ENCODE measurements at regions not wholly inside any gene's neighbourhood (a gene's known extent, or its start where the extent isn't known, plus 50 kb on each side); places are given as distances from the start of the nearest gene placed in this dataset.

DNA sequence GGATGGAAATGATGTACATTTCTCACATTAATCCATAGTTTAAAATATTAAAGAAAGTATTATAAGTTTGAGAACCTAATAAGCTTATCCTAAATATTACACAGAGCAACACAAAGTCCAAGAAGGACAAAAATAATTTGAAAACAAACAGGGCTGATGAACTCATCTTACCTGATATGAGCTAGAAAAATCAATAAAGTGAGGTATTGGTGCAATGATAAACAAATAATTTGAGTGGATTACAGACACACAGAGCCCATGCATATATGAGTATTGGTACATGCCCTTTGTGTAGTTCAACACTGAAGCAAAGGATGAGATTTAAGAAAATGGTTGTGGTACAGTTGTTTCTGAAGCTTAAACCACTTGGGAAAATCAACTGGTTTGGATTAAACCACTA, 1139.0 kb downstream of the SUCLG1 start:
- Mint-ChIP-seq H3K27me3 (no peaks in the 10 kb centered on the region), H3K27ac (no peak overlapping the region), H3K36me3 (no peaks in the 10 kb centered on the region), H3K9me3 (no peaks in the 10 kb centered on the region), H3K4me1 (ENCODE audit: unreplicated experiment) (no peaks in the 10 kb centered on the region), H3K4me3 (no peak overlapping the region)
- no peak for DNase-seq (ENCODE audit: extremely low spot score, unreplicated experiment)
- TF ChIP-seq, protein P1, sequence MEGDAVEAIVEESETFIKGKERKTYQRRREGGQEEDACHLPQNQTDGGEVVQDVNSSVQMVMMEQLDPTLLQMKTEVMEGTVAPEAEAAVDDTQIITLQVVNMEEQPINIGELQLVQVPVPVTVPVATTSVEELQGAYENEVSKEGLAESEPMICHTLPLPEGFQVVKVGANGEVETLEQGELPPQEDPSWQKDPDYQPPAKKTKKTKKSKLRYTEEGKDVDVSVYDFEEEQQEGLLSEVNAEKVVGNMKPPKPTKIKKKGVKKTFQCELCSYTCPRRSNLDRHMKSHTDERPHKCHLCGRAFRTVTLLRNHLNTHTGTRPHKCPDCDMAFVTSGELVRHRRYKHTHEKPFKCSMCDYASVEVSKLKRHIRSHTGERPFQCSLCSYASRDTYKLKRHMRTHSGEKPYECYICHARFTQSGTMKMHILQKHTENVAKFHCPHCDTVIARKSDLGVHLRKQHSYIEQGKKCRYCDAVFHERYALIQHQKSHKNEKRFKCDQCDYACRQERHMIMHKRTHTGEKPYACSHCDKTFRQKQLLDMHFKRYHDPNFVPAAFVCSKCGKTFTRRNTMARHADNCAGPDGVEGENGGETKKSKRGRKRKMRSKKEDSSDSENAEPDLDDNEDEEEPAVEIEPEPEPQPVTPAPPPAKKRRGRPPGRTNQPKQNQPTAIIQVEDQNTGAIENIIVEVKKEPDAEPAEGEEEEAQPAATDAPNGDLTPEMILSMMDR (conservative IDR thresholded peaks at IDR 0.05): no peak

DNA sequence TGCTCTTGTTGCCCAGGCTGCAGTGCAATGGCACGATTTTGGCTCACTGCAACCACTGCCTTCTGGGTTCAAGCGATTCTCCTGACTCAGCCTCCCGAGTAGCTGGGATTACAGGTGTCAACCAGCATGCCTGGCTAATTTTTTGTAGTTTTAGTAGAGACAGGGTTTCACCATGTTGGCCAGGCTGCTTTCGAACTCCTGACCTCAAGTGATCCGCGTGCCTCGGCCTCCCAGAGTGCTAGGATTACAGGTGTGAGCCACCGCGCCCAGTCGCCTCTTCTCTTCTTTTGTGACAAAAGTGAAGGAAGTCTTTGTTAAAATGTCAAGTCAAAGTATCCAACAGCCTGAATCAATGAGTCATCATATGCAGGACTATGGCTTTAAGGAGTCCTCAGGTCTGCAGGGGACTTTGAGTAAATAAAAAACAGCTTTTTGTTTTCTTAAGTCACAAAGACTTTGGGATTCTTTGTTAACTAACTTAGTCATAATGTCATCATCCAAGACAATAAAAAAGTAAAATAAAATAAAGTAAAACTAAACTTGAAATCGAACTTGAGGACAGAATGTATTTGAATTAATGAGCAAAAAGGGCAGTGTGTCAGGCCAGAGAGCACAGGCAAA, 1153.2 kb downstream of the SUCLG1 start:
- no peaks in the 10 kb centered on the region for H3K9me3 Mint-ChIP-seq
- no peak for DNase-seq (ENCODE audit: extremely low spot score, unreplicated experiment)
- H3K4me1 Mint-ChIP-seq (ENCODE audit: unreplicated experiment): no peaks in the 10 kb centered on the region
- H3K4me3 Mint-ChIP-seq: no peak overlapping the region
- TF ChIP-seq, protein P1 (conservative IDR thresholded peaks at IDR 0.05): no peak
- H3K27ac Mint-ChIP-seq: no peak overlapping the region
- no peaks in the 10 kb centered on the region for H3K27me3 Mint-ChIP-seq
- H3K36me3 Mint-ChIP-seq: no peaks in the 10 kb centered on the region

DNA sequence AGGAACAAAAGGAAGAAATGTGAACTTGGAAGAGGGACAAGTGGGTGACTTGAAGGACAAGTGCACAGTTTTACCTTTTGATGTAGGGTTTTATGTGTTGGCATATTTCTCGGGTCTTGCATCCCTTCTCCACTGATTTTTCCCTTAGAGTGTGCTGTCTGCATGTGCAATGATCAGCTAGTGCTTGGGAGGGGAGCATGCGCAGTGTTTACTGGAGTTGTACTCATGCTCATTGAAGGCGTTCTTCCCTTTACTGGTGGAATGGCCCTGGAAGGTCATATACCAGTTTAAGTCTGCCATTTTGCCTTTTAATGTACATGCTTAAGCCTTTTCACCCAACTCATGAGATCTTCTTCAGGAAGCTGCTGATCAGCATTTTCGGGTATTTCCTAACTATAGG, 1168.0 kb downstream of the SUCLG1 start:
- Mint-ChIP-seq H3K36me3 (no peaks in the 10 kb centered on the region), H3K4me3 (no peak overlapping the region), H3K27ac (no peak overlapping the region), H3K4me1 (ENCODE audit: unreplicated experiment) (peaks cover 4% of the 10 kb centered on the region), H3K9me3 (peaks cover 4% of the 10 kb centered on the region), H3K27me3 (peaks cover 3% of the 10 kb centered on the region)
- no peak for DNase-seq (ENCODE audit: extremely low spot score, unreplicated experiment)
- TF ChIP-seq, protein P1 (conservative IDR thresholded peaks at IDR 0.05): no peak

DNA sequence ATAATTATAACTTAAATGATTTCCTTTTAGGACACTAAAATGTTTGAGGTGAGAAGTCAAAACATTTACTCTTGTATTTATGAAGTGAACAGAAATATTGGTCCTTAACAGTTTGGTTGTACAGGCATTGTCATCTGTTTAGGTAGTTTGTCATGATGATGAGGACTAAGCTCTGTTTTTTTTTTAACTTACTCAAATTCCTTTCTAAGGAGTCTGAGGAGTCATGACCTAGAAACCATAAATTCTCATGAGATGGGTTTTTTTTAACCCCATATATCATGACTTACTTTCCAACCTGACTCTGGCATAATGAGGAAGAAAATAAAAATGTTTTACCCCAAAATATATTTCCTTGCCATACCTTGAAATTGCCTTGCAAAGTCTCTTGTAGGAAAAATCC, 1176.2 kb downstream of the SUCLG1 start:
- no peaks in the 10 kb centered on the region for H3K36me3 Mint-ChIP-seq
- H3K4me1 Mint-ChIP-seq (ENCODE audit: unreplicated experiment): peaks cover 13% of the 10 kb centered on the region

GRCh38 chr2:83282043-83282795, 1176.9 kb downstream of the SUCLG1 start:
- Mint-ChIP-seq H3K36me3 (no peaks in the 10 kb centered on the region), H3K4me3 (no peak overlapping the region), H3K9me3 (peaks cover 6% of the 10 kb centered on the region), H3K27me3 (no peaks in the 10 kb centered on the region), H3K4me1 (ENCODE audit: unreplicated experiment) (peaks cover 13% of the 10 kb centered on the region), H3K27ac (no peak overlapping the region)
- TF ChIP-seq, protein P1 (conservative IDR thresholded peaks at IDR 0.05): no peak
- no peak for DNase-seq (ENCODE audit: extremely low spot score, unreplicated experiment)

More for the DNA sequence above, 1176.2 kb downstream of the SUCLG1 start:
- Mint-ChIP-seq H3K27ac (no peak overlapping the region), H3K27me3 (no peaks in the 10 kb centered on the region), H3K9me3 (peaks cover 6% of the 10 kb centered on the region), H3K4me3 (peak overlapping the region; percentile 4)
- TF ChIP-seq, protein P1 (conservative IDR thresholded peaks at IDR 0.05): no peak
- DNase-seq (ENCODE audit: extremely low spot score, unreplicated experiment): no peak
